ENCODE measurements at regions not wholly inside any gene's neighbourhood (a gene's known extent, or its start where the extent isn't known, plus 50 kb on each side); places are given as distances from the start of the nearest gene placed in this dataset.
"Not testable (repeated sequence)": the region's sequence is repeated elsewhere in the genome, so short reads cannot be mapped to it uniquely, and the experiment has no call there.

DNA sequence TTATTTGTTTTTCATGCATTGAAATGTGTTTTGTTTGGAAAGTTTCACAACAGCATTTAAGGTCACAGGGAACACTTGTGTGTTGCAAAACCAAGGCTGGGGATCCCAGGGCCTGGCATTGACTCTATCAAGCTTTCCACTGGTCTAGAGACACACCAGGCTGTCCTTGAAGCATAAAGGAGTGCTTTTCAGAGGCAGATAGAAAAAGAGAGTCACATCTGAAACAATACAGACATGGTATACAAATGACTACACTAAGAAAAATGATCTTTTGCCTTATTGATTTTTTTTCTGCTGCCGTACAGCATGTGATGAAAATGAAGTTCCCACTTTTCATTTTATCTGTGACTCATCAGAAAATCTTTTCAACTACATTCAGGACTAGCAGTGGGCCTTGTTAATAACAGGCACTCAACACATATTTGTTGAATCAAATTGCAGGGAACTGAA is 61.9 kb upstream of the ZCCHC2 start:
- Histone ChIP-seq H3K9me3 (no peaks in the 10 kb centered on the region), H3K4me1 (no peaks in the 10 kb centered on the region), H3K27me3 (no peaks in the 10 kb centered on the region), H3K36me3 (no peaks in the 10 kb centered on the region), H3K4me3 (no peak overlapping the region), H3K27ac (no peak overlapping the region)
- TF ChIP-seq POLR2A (IDR thresholded peaks at IDR 0.05) (no peak), POLR2AphosphoS5 (IDR thresholded peaks at IDR 0.05; ENCODE audit: insufficient read depth in 1 of 2, low read depth in 1 of 2) (no peak)
- TF ChIP-seq, protein P1, sequence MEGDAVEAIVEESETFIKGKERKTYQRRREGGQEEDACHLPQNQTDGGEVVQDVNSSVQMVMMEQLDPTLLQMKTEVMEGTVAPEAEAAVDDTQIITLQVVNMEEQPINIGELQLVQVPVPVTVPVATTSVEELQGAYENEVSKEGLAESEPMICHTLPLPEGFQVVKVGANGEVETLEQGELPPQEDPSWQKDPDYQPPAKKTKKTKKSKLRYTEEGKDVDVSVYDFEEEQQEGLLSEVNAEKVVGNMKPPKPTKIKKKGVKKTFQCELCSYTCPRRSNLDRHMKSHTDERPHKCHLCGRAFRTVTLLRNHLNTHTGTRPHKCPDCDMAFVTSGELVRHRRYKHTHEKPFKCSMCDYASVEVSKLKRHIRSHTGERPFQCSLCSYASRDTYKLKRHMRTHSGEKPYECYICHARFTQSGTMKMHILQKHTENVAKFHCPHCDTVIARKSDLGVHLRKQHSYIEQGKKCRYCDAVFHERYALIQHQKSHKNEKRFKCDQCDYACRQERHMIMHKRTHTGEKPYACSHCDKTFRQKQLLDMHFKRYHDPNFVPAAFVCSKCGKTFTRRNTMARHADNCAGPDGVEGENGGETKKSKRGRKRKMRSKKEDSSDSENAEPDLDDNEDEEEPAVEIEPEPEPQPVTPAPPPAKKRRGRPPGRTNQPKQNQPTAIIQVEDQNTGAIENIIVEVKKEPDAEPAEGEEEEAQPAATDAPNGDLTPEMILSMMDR (IDR thresholded peaks at IDR 0.05): no peak
- no peak for DNase-seq (ENCODE audit: extremely low spot score in 2 of 2)
- intact Hi-C loops (cut with DNase I): no loop called here

DNA sequence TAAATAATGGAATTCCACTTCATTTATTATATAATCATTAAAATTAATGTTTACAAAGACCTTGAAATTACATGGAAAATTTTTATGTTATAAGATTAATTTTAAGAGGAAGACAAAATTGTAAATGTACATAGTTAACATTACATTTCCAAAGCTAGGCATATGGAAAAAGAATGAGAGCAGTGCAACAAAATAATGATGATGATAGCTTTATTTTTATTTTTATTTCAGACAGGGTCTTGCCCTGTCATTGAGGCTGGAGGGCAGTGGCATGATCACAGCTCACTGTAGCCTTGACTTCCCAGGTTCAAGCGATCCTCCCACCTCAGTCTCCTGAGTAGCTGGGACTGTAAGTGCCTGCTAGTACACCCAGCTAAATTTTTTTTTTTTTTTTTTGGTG is 61.2 kb upstream of the ZCCHC2 start:
- Histone ChIP-seq H3K27me3 (no peaks in the 10 kb centered on the region), H3K36me3 (no peaks in the 10 kb centered on the region), H3K9me3 (no peaks in the 10 kb centered on the region), H3K27ac (no peak overlapping the region), H3K4me1 (no peaks in the 10 kb centered on the region), H3K4me3 (no peak overlapping the region)
- no peak for TF ChIP-seq POLR2AphosphoS5 (IDR thresholded peaks at IDR 0.05; ENCODE audit: insufficient read depth in 1 of 2, low read depth in 1 of 2)
- TF ChIP-seq POLR2A (IDR thresholded peaks at IDR 0.05): no peak
- TF ChIP-seq, protein P1 (IDR thresholded peaks at IDR 0.05): no peak
- intact Hi-C loops (cut with DNase I): no loop called here
- DNase-seq (ENCODE audit: extremely low spot score in 2 of 2): no peak

DNA sequence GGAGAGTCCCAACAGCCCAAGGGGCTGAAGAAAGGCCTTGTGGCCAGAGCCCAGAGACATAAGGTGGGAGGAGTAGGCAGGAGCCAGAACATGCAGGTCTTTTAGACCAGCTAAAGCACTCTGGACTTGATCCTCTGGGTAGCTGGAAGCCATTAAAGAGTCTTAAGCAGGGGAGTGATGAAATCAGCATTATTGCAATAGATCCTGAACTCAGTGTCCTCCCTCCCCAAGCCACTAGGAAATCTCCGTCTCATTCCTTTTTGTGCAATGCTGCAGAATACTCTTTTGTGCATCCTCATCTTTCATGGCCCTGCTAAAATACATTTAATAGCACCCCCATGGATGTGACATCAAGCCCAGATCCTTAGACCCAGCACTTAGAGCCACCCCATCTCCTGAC is 58.6 kb upstream of the ZCCHC2 start:
- H3K27ac ChIP-seq: no peak overlapping the region
- no peaks in the 10 kb centered on the region for H3K27me3 ChIP-seq
- H3K36me3 ChIP-seq: no peaks in the 10 kb centered on the region
- no peak for DNase-seq (ENCODE audit: extremely low spot score in 2 of 2)
- no peaks in the 10 kb centered on the region for H3K9me3 ChIP-seq
- no peak overlapping the region for H3K4me3 ChIP-seq
- H3K4me1 ChIP-seq: no peaks in the 10 kb centered on the region
- intact Hi-C loops (cut with DNase I): no loop called here
- no peak for TF ChIP-seq POLR2AphosphoS5 (IDR thresholded peaks at IDR 0.05; ENCODE audit: insufficient read depth in 1 of 2, low read depth in 1 of 2)
- TF ChIP-seq, protein P1 (IDR thresholded peaks at IDR 0.05): no peak
- no peak for TF ChIP-seq POLR2A (IDR thresholded peaks at IDR 0.05)

DNA sequence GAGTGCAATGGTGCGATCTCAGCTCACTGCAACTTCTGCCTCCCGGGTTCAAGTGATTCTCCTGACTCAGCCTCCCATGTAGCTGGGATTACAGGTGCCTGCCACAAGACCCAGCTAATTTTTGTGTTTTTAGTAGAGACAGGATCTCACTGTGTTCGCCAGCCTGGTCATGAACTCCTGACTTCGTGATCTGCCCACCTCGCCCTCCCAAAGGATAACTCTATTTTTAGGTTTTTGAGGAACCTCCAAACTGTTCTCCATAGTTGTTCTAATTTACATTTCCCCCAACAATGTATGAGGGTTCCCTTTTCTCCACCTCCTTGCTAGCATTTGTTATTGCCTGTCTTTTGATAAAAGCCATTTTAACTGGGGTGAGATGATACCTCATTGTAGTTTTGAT is 53.7 kb upstream of the ZCCHC2 start:
- H3K4me3 ChIP-seq; intact Hi-C loops (cut with DNase I); H3K4me1 ChIP-seq; H3K9me3 ChIP-seq; H3K36me3 ChIP-seq; DNase-seq (ENCODE audit: extremely low spot score in 2 of 2); H3K27me3 ChIP-seq; H3K27ac ChIP-seq: not testable (repeated sequence)

All from vagina (tissue), 2 donors.